Left lung (tissue), 4 donors: ENCODE measurements at regions not wholly inside any gene's neighbourhood (a gene's known extent, or its start where the extent isn't known, plus 50 kb on each side); places are given as distances from the start of the nearest gene placed in this dataset.
A peak's percentile ranks its signal among the peaks of the same experiment; 100 is the strongest.

Source experiments
- ATAC-seq: fragments of 200-7000 bp; cut with Tn5 transposase; one replicate; pipeline ENCODE4 v1.9.1; 2020; ENCODE audit warnings: moderate library complexity
- DNase-seq, 4 donors: peaks; one replicate each; pipeline ENCODE4 v3.0.0-alpha.2; 2013 to 2020
- H3K27ac ChIP-seq, 2 donors: fragments of 200-600 bp; sonication (generic) in 1 of 2; one replicate each; pipeline versions ENCODE4 v1.5.0 to v1.8.0; 2020 to 2021
- H3K27me3 ChIP-seq, 2 donors: fragments of 200-600 bp; sonication (generic) in 1 of 2; one replicate each; pipeline versions ENCODE4 v1.5.0 to v1.8.0; 2020 to 2021
- H3K36me3 ChIP-seq, 2 donors: fragments of 200-600 bp; sonication (generic) in 1 of 2; one replicate each; pipeline versions ENCODE4 v1.5.0 to v1.8.0; 2020 to 2021
- H3K4me1 ChIP-seq, 2 donors: fragments of 200-600 bp; one replicate each; pipeline ENCODE4 v1.8.0; 2021
- H3K4me3 ChIP-seq, 2 donors: fragments of 200-600 bp; sonication (generic) in 1 of 2; one replicate each; pipeline versions ENCODE4 v1.5.0 to v1.8.0; 2020 to 2021; ENCODE audit warnings: mild to moderate bottlenecking in 1 of 2
- H3K9me3 ChIP-seq, 2 donors: fragments of 200-600 bp; sonication (generic) in 1 of 2; one replicate each; pipeline versions ENCODE4 v1.5.0 to v1.8.0; 2020 to 2021
- CTCF ChIP-seq, 2 donors: fragments of 200-600 bp; sonication (generic) in 1 of 2; IDR thresholded peaks; one replicate each; pipeline versions ENCODE4 v1.5.0 to v1.8.0; 2021; ENCODE audit warnings: antibody characterized with exemption in 2 of 2
- intact Hi-C, 2 donors: fragments of 100-400 bp; cut with DNase I; formaldehyde crosslinking; loops; one replicate each; pipeline versions ENCODE4 v1.11.2 to v1.14.2; 2022
- donor health status: DM: no; HTN: yes; CAD: no.
- donor health status: DM: no; HTN: no; CAD: no.

- no peak overlapping the region for H3K4me3 ChIP-seq
- DNase-seq (no peak), ATAC-seq (no peak)
- H3K4me1 ChIP-seq: no peaks in the 10 kb centered on the region
- no peaks in the 10 kb centered on the region for H3K36me3 ChIP-seq
- no peaks in the 10 kb centered on the region for H3K9me3 ChIP-seq
- H3K27me3 ChIP-seq: no peaks in the 10 kb centered on the region
- intact Hi-C loops: no loop called here
- no peak for TF ChIP-seq CTCF (IDR thresholded peaks at IDR 0.05)
- H3K27ac ChIP-seq: no peak overlapping the region
Observed at GRCh38 chr13:44764302-44764692, 188.2 kb upstream of the TSC22D1 start.

GRCh38 chr13:44763615-44764301 is 187.6 kb upstream of the TSC22D1 start:
- no peak for TF ChIP-seq CTCF (IDR thresholded peaks at IDR 0.05)
- Histone ChIP-seq H3K9me3 (no peaks in the 10 kb centered on the region), H3K27me3 (no peaks in the 10 kb centered on the region), H3K4me1 (no peaks in the 10 kb centered on the region), H3K4me3 (no peak overlapping the region), H3K36me3 (no peaks in the 10 kb centered on the region), H3K27ac (no peak overlapping the region)
- intact Hi-C loops: no loop called here
- ATAC-seq (peak; percentile 11), DNase-seq (no peak)

GRCh38 chr13:44762911-44763310 is 186.8 kb upstream of the TSC22D1 start:
- Histone ChIP-seq H3K27me3 (no peaks in the 10 kb centered on the region), H3K4me1 (no peaks in the 10 kb centered on the region), H3K4me3 (no peak overlapping the region), H3K36me3 (no peaks in the 10 kb centered on the region), H3K9me3 (no peaks in the 10 kb centered on the region), H3K27ac (no peak overlapping the region)
- intact Hi-C loops: no loop called here
- ATAC-seq: no peak
- DNase-seq: no peak
- no peak for TF ChIP-seq CTCF (IDR thresholded peaks at IDR 0.05)

GRCh38 chr13:44760434-44760833 is 184.3 kb upstream of the TSC22D1 start:
- Histone ChIP-seq H3K4me1 (no peaks in the 10 kb centered on the region), H3K4me3 (no peak overlapping the region), H3K36me3 (no peaks in the 10 kb centered on the region), H3K27me3 (no peaks in the 10 kb centered on the region), H3K27ac (peak overlapping the region in 1 of 2 donors; percentile 39), H3K9me3 (no peaks in the 10 kb centered on the region)
- ATAC-seq: peak; percentile 50
- no peak for DNase-seq
- intact Hi-C loops: no loop called here
- no peak for TF ChIP-seq CTCF (IDR thresholded peaks at IDR 0.05)

- intact Hi-C loops: no loop called here
- H3K27ac ChIP-seq: no peak overlapping the region
- peak in 1 of 4 donors; percentile 71 for DNase-seq
Observed at GRCh38 chr13:44759384-44760360, 183.5 kb upstream of the TSC22D1 start.

More at GRCh38 chr13:44759384-44760360, 183.5 kb upstream of the TSC22D1 start:
- no peaks in the 10 kb centered on the region for H3K9me3 ChIP-seq
- TF ChIP-seq CTCF (IDR thresholded peaks at IDR 0.05): no peak
- H3K27me3 ChIP-seq: no peaks in the 10 kb centered on the region
- H3K36me3 ChIP-seq: no peaks in the 10 kb centered on the region
- ATAC-seq: peak; percentile 86
- H3K4me1 ChIP-seq: no peaks in the 10 kb centered on the region
- no peak overlapping the region for H3K4me3 ChIP-seq
